GM10266 (cell line): ENCODE measurements at regions not wholly inside any gene's neighbourhood (a gene's known extent, or its start where the extent isn't known, plus 50 kb on each side); places are given as distances from the start of the nearest gene placed in this dataset.

Experiments used
- DNase-seq: peaks from one replicate; pipeline ENCODE4 v3.0.0; 2012; ENCODE audit errors: extremely low spot score
- CTCF ChIP-seq: IDR thresholded peaks from 2 replicates; pipeline ENCODE4 v1.5.1; 2012; ENCODE audit warnings: mild to moderate bottlenecking, low read depth; ENCODE audit not compliant: control insufficient read depth, insufficient read depth; ENCODE audit errors: missing control alignments

GRCh38 chr13:103878891-103879605, 812.8 kb upstream of the SLC10A2 start:
- DNase-seq, result no peak

GRCh38 chr13:103876571-103876970, 810.4 kb upstream of the SLC10A2 start:
- TF ChIP-seq CTCF, result no peak
- no peak for DNase-seq

More at GRCh38 chr13:103878891-103879605, 812.8 kb upstream of the SLC10A2 start:
- TF ChIP-seq CTCF, result no peak

- TF ChIP-seq CTCF, result no peak
- DNase-seq, result no peak
Measured at GRCh38 chr13:103873725-103874124, 807.5 kb upstream of the SLC10A2 start.

GRCh38 chr13:103866048-103866447, 799.8 kb upstream of the SLC10A2 start:
- TF ChIP-seq CTCF, result no peak
- no peak for DNase-seq

- TF ChIP-seq CTCF, result no peak
- no peak for DNase-seq
Measured at GRCh38 chr13:103862525-103862924, 796.3 kb upstream of the SLC10A2 start.

- TF ChIP-seq CTCF, result no peak
- DNase-seq, result no peak
Measured at GRCh38 chr13:103859952-103860351, 793.7 kb upstream of the SLC10A2 start.

GRCh38 chr13:103852036-103852435, 785.8 kb upstream of the SLC10A2 start:
- TF ChIP-seq CTCF, result no peak
- no peak for DNase-seq
